GM23338 (cell line): ENCODE measurements at regions not wholly inside any gene's neighbourhood (a gene's known extent, or its start where the extent isn't known, plus 50 kb on each side); places are given as distances from the start of the nearest gene placed in this dataset.

Experiments used
- ATAC-seq: fragments of 200-7000 bp; cut with Tn5 transposase; 3 replicates; pipeline ENCODE4 v1.9.1; 2020
- DNase-seq: peaks from one replicate; pipeline ENCODE4 v3.0.0-alpha.2; 2015; ENCODE audit warnings: low spot score
- H2AFZ ChIP-seq: fragments of 200-600 bp; sonication (generic); 2 replicates; pipeline ENCODE4 v1.8.0; 2016; ENCODE audit warnings: antibody characterized with exemption, mild to moderate bottlenecking, moderate library complexity
- H3F3A ChIP-seq: fragments of 200-600 bp; sonication (generic); replicated peaks from 2 replicates; pipeline ENCODE4 v1.8.0; 2017; ENCODE audit warnings: antibody characterized with exemption, mixed run types, low read depth
- H3K27ac ChIP-seq: fragments of 200-600 bp; sonication (generic); 2 replicates; pipeline ENCODE4 v1.6.1; 2016; ENCODE audit warnings: low read depth
- H3K27me3 ChIP-seq: fragments of 200-600 bp; sonication (generic); 2 replicates; pipeline ENCODE4 v1.8.0; 2016; ENCODE audit warnings: mild to moderate bottlenecking, mixed run types, moderate library complexity; ENCODE audit not compliant: insufficient read depth
- H3K36me3 ChIP-seq: fragments of 200-600 bp; sonication (generic); 2 replicates; pipeline ENCODE4 v1.8.0; 2016; ENCODE audit warnings: mild to moderate bottlenecking; ENCODE audit not compliant: insufficient read depth
- H3K4me1 ChIP-seq: fragments of 200-600 bp; sonication (generic); 2 replicates; pipeline ENCODE4 v1.8.0; 2016; ENCODE audit warnings: mild to moderate bottlenecking, moderate library complexity; ENCODE audit not compliant: insufficient read depth
- H3K4me2 ChIP-seq: fragments of 200-600 bp; sonication (generic); 2 replicates; pipeline ENCODE4 v1.7.1; 2017; ENCODE audit warnings: mixed run types
- H3K4me3 ChIP-seq: fragments of 200-600 bp; sonication (generic); 2 replicates; pipeline ENCODE4 v1.6.1; 2016; ENCODE audit warnings: mixed run types
- H3K79me2 ChIP-seq: fragments of 200-600 bp; sonication (generic); replicated peaks from 2 replicates; pipeline ENCODE4 v1.8.0; 2017; ENCODE audit warnings: mild to moderate bottlenecking; ENCODE audit not compliant: insufficient read depth
- H3K9me2 ChIP-seq: fragments of 200-600 bp; sonication (generic); 2 replicates; pipeline ENCODE4 v1.8.0; 2017; ENCODE audit not compliant: insufficient read depth
- H4K20me1 ChIP-seq: fragments of 200-600 bp; sonication (generic); replicated peaks from 2 replicates; pipeline ENCODE4 v1.8.0; 2017; ENCODE audit warnings: mild to moderate bottlenecking; ENCODE audit not compliant: insufficient read depth
- H3K27ac Mint-ChIP-seq: 2 replicates; pipeline ENCODE4 v1.8.0; 2020; ENCODE audit warnings: inconsistent platforms, mild to moderate bottlenecking, moderate library complexity, mixed read lengths
- H3K27me3 Mint-ChIP-seq: 3 replicates; pipeline ENCODE4 v1.8.0; 2022; ENCODE audit warnings: low read depth, mild to moderate bottlenecking, moderate library complexity, mixed read lengths, inconsistent platforms; ENCODE audit not compliant: insufficient read depth, poor library complexity
- H3K36me3 Mint-ChIP-seq: 3 replicates; pipeline ENCODE4 v1.8.0; 2021; ENCODE audit warnings: low read depth, mild to moderate bottlenecking, inconsistent platforms, moderate library complexity, mixed read lengths
- H3K4me1 Mint-ChIP-seq: 3 replicates; pipeline ENCODE4 v1.8.0; 2020; ENCODE audit warnings: mild to moderate bottlenecking, inconsistent platforms, mixed read lengths
- H3K4me3 Mint-ChIP-seq: 3 replicates; pipeline ENCODE4 v1.8.0; 2021; ENCODE audit warnings: moderate library complexity, mild to moderate bottlenecking, inconsistent platforms, mixed read lengths
- H3K9me3 Mint-ChIP-seq: 3 replicates; pipeline ENCODE4 v1.8.0; 2020; ENCODE audit warnings: moderate library complexity, mild to moderate bottlenecking, inconsistent platforms, mixed read lengths
- CREB1 ChIP-seq: fragments of 250-450 bp; sonication (Bioruptor Pico); IDR thresholded peaks from 2 replicates; pipeline ENCODE4 v1.5.0; 2020; ENCODE audit warnings: low read depth, mild to moderate bottlenecking, moderate library complexity
- JUNB ChIP-seq: IDR thresholded peaks from one replicate; pipeline ENCODE4 v1.6.1; 2016; ENCODE audit warnings: antibody characterized with exemption; ENCODE audit not compliant: unreplicated experiment
- NANOG ChIP-seq: IDR thresholded peaks from 2 replicates; pipeline ENCODE4 v1.6.1; 2016; ENCODE audit warnings: antibody characterized with exemption, borderline replicate concordance
- POLR2AphosphoS5 ChIP-seq: IDR thresholded peaks from 2 replicates; pipeline ENCODE4 v1.6.1; 2016; ENCODE audit warnings: antibody characterized with exemption, low read depth
- STAT1 ChIP-seq: IDR thresholded peaks from one replicate; pipeline ENCODE4 v1.6.1; 2016; ENCODE audit warnings: antibody characterized with exemption; ENCODE audit not compliant: unreplicated experiment
- ZNF114 ChIP-seq: fragments of 250-450 bp; sonication (Bioruptor Pico); IDR thresholded peaks from 2 replicates; pipeline ENCODE4 v1.5.0; 2020; ENCODE audit warnings: mild to moderate bottlenecking, moderate library complexity
- ZNF331 ChIP-seq: fragments of 250-450 bp; sonication (Bioruptor Pico); IDR thresholded peaks from 2 replicates; pipeline ENCODE4 v1.5.0; 2020; ENCODE audit warnings: low read depth, mild to moderate bottlenecking, moderate library complexity
- TF ChIP-seq, protein P1 (sequence below), 2 experiments: fragments of 200-600 bp in 1 of 2; sonication (generic) in 1 of 2; conservative IDR thresholded peaks; 2 replicates each; pipeline versions ENCODE4 v1.5.1 to v1.6.1; 2016 to 2017; ENCODE audit warnings: antibody characterized with exemption in 2 of 2, low read depth in 2 of 2, mild to moderate bottlenecking in 2 of 2, moderate library complexity in 1 of 2
- TF ChIP-seq, protein P2 (sequence below): fragments of 250-450 bp; sonication (Bioruptor Pico); IDR thresholded peaks from 2 replicates; pipeline ENCODE4 v1.5.0; 2020; ENCODE audit warnings: mild to moderate bottlenecking, moderate library complexity

DNA sequence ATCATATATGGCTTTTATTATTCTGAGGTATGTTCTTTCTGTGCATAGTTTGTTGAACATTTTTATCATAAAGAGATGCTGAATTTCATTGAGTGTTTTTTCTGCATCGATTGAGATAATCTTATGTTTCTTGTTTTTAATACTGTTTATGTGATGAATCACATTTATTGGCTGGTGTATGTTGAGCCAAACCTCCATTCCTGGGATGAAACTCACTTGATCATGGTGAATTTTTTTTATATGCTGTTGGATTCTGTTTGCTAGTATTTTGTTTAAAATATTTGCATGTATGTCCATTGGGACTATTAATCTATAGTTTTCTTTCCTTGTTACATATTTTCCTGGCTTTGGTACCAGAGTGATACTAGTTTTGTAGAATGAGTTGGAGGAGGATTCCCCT is 500.2 kb downstream of the CDH11 start (continued):
- TF ChIP-seq, protein P1, sequence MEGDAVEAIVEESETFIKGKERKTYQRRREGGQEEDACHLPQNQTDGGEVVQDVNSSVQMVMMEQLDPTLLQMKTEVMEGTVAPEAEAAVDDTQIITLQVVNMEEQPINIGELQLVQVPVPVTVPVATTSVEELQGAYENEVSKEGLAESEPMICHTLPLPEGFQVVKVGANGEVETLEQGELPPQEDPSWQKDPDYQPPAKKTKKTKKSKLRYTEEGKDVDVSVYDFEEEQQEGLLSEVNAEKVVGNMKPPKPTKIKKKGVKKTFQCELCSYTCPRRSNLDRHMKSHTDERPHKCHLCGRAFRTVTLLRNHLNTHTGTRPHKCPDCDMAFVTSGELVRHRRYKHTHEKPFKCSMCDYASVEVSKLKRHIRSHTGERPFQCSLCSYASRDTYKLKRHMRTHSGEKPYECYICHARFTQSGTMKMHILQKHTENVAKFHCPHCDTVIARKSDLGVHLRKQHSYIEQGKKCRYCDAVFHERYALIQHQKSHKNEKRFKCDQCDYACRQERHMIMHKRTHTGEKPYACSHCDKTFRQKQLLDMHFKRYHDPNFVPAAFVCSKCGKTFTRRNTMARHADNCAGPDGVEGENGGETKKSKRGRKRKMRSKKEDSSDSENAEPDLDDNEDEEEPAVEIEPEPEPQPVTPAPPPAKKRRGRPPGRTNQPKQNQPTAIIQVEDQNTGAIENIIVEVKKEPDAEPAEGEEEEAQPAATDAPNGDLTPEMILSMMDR (conservative IDR thresholded peaks at IDR 0.05; ENCODE audit: low read depth in 2 of 2) = no peak
- no peak for TF ChIP-seq POLR2AphosphoS5

DNA sequence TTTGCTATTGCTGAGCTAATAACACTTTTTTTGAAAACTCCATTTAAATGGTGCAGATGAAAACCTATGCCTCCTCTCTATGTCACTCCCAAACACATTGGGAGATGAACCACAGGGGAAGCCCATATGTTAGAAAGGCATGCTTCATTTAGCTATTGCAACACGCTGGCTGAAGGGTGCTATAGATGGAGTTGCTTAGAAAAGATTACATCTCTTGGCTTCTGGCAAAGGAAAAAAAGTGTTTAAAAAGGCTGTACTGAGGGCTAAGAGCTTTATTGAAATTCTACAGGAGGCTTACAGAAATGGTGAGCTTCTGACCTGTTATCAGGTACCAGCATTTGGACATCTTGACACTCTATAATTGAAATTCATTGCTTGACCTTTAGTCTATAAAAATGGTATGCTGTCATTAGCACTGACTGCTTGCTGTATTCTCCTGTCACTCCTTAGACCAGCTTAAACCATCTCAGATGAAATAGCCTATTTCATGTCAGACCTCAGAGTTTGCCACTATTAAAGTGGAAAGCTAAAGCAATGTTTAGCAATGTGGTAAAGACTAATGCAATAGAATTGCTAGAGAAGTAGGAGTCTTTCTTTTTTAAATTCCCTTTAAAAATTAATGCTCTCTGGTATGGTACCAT is 503.9 kb downstream of the CDH11 start:
- no peak for ATAC-seq

More for the DNA sequence above, 503.9 kb downstream of the CDH11 start:
- Histone ChIP-seq H3F3A (no peaks in the 10 kb centered on the region), H2AFZ (no peak overlapping the region), H3K4me3 (no peak overlapping the region), H3K79me2 (no peaks in the 10 kb centered on the region), H3K27me3 (no peaks in the 10 kb centered on the region), H3K4me1 (peaks cover 10% of the 10 kb centered on the region), H3K27ac (no peak overlapping the region), H3K36me3 (no peaks in the 10 kb centered on the region), H3K9me2 (0 out of 2 replicates have a peak, but pooled peaks cover 8% of the 10 kb centered on the region), H3K4me2 (no peak overlapping the region), H4K20me1 (no peaks in the 10 kb centered on the region)
- H3K4me3 Mint-ChIP-seq = no peak overlapping the region
- peaks cover 3% of the 10 kb centered on the region for H3K27me3 Mint-ChIP-seq
- TF ChIP-seq, protein P2, sequence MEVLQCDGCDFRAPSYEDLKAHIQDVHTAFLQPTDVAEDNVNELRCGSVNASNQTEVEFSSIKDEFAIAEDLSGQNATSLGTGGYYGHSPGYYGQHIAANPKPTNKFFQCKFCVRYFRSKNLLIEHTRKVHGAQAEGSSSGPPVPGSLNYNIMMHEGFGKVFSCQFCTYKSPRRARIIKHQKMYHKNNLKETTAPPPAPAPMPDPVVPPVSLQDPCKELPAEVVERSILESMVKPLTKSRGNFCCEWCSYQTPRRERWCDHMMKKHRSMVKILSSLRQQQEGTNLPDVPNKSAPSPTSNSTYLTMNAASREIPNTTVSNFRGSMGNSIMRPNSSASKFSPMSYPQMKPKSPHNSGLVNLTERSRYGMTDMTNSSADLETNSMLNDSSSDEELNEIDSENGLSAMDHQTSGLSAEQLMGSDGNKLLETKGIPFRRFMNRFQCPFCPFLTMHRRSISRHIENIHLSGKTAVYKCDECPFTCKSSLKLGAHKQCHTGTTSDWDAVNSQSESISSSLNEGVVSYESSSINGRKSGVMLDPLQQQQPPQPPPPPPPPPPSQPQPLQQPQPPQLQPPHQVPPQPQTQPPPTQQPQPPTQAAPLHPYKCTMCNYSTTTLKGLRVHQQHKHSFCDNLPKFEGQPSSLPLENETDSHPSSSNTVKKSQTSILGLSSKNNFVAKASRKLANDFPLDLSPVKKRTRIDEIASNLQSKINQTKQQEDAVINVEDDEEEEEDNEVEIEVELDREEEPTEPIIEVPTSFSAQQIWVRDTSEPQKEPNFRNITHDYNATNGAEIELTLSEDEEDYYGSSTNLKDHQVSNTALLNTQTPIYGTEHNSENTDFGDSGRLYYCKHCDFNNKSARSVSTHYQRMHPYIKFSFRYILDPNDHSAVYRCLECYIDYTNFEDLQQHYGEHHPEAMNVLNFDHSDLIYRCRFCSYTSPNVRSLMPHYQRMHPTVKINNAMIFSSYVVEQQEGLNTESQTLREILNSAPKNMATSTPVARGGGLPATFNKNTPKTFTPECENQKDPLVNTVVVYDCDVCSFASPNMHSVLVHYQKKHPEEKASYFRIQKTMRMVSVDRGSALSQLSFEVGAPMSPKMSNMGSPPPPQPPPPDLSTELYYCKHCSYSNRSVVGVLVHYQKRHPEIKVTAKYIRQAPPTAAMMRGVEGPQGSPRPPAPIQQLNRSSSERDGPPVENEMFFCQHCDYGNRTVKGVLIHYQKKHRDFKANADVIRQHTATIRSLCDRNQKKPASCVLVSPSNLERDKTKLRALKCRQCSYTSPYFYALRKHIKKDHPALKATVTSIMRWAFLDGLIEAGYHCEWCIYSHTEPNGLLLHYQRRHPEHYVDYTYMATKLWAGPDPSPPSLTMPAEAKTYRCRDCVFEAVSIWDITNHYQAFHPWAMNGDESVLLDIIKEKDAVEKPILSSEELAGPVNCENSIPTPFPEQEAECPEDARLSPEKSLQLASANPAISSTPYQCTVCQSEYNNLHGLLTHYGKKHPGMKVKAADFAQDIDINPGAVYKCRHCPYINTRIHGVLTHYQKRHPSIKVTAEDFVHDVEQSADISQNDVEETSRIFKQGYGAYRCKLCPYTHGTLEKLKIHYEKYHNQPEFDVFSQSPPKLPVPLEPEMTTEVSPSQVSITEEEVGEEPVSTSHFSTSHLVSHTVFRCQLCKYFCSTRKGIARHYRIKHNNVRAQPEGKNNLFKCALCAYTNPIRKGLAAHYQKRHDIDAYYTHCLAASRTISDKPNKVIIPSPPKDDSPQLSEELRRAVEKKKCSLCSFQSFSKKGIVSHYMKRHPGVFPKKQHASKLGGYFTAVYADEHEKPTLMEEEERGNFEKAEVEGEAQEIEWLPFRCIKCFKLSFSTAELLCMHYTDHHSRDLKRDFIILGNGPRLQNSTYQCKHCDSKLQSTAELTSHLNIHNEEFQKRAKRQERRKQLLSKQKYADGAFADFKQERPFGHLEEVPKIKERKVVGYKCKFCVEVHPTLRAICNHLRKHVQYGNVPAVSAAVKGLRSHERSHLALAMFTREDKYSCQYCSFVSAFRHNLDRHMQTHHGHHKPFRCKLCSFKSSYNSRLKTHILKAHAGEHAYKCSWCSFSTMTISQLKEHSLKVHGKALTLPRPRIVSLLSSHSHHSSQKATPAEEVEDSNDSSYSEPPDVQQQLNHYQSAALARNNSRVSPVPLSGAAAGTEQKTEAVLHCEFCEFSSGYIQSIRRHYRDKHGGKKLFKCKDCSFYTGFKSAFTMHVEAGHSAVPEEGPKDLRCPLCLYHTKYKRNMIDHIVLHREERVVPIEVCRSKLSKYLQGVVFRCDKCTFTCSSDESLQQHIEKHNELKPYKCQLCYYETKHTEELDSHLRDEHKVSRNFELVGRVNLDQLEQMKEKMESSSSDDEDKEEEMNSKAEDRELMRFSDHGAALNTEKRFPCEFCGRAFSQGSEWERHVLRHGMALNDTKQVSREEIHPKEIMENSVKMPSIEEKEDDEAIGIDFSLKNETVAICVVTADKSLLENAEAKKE (CRISPR knock-in tag) = no peak
- TF ChIP-seq JUNB (no peak), CREB1 (no peak), ZNF114 (no peak), NANOG (no peak), ZNF331 (CRISPR knock-in tag) (no peak), POLR2AphosphoS5 (no peak), STAT1 (no peak)
- H3K27ac Mint-ChIP-seq = no peak overlapping the region
- H3K4me1 Mint-ChIP-seq = peaks cover 3% of the 10 kb centered on the region; the same call in 2 of the 3 replicates
- H3K36me3 Mint-ChIP-seq = peaks cover 10% of the 10 kb centered on the region; the same call in 1 of the 3 replicates
- no peaks in the 10 kb centered on the region; the same call in 2 of the 3 replicates for H3K9me3 Mint-ChIP-seq
- DNase-seq = no peak
